NOMO-1 treated with DMSO at 0.1 percent for 48 hours (cell line): ENCODE measurements at regions not wholly inside any gene's neighbourhood (a gene's known extent, or its start where the extent isn't known, plus 50 kb on each side); places are given as distances from the start of the nearest gene placed in this dataset.

Experiments
- DNase-seq: peaks from one replicate; lab custom pipeline; 2025; ENCODE audit not compliant: unreplicated experiment; lab: John Stamatoyannopoulos, UW

DNA sequence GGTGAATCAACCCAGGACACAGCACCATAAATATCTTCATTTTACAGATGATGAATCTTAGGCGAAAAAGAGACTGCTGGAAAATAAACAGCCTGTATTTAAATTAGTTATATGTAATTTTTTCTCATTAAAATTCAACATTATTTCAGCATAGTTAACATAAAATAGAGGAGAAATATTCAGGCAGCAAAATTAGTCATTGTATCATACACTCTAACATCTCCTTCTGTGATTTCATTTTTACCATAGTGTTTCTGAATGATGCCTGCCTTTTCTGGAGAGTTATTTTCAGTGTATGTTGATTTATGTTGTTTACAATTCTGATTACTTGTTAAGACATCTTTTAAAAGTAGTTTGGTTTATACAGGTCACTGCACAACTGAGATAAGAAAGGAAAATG, 82.3 kb upstream of the KCNIP4 start:
- DNase-seq = no peak

DNA sequence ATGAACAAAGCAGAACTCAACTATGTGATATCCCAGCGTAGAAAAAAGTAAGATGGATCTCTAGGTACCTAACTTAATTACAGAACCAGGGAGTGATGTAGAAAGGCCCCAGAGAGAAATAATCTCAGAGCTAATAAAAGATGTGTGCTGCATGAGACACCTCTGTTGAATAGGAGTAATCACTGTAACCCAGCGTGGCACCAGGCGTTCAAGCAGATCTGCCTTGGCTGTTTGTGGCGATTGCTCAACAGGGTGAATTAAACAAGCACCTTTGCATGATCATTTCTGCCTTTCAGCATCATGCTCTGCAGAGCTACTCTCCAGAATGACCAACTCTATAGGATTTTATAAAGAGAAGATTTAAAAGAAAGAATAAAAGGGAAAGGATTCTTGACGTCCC, 81.7 kb upstream of the KCNIP4 start:
- DNase-seq = no peak

DNA sequence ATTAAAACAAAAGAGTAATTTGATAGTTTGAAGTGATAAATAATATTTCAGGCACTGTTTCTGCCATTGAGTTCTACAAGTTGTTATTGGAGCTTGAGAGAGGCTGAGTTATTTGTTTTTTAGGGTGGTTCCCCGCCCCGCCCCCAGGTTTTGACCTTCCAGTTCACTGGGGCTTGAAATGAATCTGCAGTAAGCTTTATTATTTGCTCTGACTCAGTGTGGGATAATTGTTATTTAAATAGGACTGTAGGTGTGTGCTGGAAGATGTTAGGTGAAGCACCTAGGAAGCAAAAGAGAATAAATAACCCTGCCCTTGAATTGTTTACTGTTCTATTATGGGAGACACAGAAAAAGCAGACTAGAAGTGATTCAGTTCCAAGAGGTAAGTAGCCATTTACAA, 81.2 kb upstream of the KCNIP4 start:
- DNase-seq = no peak

DNA sequence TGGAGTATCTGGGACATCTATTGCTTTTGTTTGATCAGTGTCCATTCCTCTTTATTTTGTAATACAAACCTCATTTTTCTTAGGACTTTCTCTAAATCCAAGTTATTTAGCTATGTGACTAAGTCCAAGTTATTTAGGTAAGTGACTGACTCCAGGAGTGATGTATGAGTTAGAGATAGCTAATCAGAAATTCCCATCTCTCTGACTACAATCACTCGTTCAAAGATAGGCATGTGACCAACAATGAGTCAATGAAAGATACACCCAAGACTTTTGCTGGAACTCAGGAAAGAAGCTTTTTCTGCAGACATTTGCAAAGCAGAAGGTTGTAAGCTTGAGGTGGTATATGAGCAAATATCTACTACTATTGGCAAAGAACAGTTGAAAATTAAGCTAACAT, 72.5 kb upstream of the KCNIP4 start:
- no peak for DNase-seq

DNA sequence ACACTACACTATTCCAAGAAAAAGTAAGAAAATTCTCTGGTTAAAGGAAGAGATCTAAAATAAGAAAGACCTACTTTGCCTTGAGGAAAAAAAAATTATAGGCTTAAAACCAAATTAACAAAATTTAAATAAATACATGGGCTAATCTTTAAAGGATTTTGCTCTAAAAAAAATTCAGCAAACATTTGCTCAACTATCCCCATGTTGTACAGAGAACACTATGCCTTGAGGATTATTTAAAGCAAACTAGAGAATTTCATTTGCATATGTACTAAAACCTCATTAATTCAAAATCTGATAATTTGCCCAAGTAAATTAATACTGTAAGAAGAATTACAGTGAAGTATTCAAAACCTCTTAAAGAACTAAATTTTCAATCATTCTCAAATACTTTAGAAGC, 71.6 kb upstream of the KCNIP4 start:
- DNase-seq = no peak

DNA sequence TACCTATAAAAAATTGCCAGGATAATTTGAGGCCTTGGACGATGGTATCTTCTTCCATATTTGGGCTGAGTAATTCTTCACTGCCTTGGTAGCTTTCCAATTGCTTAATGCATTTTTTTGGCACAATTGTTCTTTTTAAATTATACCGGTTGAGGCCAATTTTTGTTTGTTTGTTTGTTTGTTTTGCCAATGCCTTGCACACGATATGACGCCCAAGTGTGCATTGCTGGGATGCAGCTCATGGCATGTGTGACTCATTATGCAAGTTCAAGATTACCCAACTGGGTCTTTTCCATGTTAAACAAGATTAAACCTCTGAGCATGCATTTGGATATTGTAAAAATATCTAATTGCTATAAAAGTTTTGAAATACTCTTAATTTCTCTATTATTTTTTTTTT, 71.1 kb upstream of the KCNIP4 start:
- no peak for DNase-seq

DNA sequence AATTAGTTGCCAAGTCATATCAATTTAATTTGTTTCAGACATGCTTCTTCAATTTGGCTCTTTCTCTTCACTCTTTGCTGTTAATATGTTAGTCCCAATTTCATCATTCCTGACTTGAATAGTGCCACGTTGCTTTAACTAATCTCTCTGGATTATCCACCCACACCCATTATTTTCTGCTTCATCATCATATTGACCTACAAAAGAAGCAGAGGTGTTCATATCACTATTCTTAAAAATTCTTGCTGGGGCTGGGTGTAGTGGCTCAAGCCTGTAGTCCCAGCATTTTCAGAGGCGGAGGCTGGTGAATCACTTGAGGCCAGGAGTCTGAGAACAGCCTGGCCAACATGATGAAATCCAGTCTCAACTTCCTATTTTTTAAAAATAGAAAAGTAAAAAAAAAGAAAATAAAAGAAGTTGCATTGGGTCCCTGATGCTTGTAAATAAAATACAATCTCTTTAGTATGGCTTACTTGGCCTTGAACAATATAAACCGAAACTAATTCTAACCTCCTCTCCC, 65.7 kb upstream of the KCNIP4 start:
- DNase-seq = peak; percentile 66

DNA sequence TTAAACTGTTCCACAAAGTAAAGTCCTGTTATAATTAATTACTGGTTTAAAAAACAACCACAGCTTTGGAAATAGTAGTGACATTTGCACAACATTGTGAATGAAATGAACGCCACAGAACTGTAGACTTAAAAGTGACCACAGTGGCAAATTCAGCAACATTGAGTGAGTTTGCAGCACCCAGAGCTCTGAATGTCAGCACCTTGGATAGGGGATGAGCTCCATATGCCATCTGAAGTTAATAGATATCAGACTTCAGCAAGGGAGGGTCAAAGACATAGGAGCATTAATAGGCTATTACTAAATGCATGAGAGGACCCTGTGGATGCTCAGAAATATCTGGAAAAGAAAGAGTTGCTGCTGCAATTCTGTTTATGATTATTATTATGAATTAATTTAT, 55.3 kb upstream of the KCNIP4 start:
- DNase-seq = no peak
